ENCODE measurements at regions not wholly inside any gene's neighbourhood (a gene's known extent, or its start where the extent isn't known, plus 50 kb on each side); places are given as distances from the start of the nearest gene placed in this dataset.
"Not testable (repeated sequence)": the region's sequence is repeated elsewhere in the genome, so short reads cannot be mapped to it uniquely, and the experiment has no call there.

DNA sequence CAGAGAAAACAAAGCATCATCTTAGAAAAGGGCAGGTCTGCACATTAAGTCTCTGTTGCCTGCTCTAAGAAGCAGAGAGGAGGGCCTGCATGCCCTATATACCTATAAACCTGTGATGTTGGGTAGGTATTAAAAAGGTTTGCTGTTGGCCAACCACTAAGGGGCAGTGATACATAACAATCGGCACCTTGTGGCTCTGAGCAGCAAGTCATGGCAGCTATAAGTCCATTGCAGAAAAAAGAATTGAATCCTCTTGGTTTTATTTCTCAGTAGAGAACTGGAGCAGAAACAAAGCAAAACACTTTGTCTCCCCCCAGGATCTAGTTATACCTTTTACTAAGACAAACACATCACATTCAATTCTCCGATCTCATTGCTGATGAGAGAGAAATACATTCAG is 1364.4 kb downstream of the STIM2 start:
- no peak for DNase-seq

DNA sequence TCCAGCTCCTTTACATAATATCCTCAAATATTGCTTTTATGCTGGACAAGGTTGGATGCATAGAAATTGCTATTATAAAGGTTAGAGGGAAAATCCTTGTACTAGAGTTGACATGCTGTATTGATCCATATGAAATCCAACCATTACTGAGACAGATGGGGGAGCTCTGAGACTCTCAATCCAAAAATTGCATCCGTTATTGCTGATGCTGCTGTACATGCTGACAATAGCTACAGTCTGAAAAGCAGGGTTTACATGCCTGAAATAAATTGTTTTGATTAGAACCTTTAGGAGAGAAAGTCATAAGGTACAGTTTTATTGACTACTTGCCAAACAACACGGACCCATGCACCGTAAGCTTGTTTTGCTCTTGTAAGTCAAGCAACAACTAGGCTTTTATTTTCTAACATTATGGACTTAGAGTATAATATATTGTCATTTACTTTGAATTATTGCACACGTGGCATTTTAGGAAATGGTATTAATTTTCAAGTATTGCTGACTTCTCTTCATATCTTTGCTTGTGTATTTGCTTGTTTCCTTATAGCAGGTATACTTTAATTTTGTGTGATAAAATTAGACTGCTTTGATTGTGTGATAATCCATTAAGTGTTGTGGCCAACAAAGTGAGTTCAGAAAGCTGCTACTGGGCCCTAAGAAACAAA is 1365.2 kb downstream of the STIM2 start:
- peak; percentile 26 for DNase-seq

DNA sequence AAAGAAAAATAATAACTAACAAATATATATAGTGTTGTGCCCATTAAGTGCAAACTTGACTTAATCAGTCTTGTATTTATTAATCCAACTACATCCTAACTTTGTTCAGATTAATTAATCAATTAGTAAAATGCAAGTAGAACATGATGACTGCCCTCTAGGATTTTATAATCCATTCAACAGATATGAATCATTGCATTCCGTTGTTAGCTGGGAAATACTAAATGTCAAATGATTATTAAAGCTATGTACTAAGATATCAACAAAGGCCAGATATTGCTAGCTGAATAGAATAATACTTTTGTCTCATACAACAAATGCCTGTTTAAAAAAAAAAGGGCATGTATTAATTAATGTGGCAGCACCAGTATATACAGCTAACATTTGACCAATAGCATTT is 1366.3 kb downstream of the STIM2 start:
- no peak for DNase-seq

DNA sequence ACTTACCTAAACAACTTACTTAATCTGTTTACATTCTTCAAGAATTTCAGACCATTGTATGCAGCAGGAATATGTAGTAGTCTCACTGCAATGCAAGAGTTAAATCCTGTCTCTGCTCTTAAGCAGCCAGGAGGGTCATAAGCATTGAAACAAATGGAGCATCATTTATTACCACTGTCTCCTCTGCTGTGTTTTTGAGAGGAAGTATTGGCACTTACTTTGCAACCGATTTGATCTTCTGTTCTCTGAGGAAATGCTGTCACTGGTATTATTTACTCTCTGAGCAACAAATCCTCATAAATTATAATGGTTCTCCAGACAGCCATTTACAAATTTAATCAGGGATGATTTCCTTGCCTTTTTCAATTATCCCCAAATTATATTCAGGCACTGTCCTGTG is 1367.1 kb downstream of the STIM2 start:
- no peak for DNase-seq

DNA sequence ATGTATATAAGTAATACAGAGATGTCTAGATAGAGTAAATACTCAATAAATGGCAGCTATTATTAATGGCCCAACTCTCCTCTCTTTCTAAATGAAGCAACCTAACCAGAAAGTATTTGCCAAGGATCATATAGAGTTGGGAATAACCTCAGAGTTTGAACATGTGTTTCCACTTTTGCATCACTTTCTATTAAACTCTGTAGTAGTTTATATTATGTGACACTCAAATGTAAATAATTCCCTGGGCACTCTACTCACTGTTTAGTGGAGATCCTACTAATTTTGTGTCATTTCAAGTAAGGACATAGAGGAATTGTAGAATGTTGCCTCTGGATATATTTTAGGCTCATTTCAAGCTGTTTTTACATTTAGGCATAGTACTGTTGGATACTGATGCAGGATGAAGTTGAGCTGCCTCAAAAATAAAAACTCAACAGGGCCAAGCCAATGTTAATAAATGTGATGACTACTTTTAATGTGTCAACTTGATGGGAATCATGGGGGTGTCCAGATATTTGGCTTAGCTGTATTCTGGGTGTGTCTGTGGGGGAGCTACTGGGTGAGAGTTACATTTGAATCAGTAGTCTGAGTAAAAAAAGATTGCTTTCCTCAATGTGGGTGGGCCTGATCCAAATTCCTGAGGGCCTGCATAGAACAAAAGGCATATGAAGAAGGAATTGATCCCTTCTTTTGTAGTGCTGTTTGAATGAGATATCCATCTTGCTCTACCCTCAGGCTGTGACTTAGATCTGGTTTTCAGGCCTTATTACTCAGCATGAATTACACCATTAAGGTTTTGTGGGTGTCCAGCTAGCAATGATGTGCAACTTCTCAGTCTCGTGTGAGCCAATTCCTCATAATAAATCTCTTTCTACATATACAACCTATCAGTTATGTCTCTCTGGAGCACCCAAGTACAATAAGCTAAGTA is 1368.2 kb downstream of the STIM2 start:
- no peak for DNase-seq

DNA sequence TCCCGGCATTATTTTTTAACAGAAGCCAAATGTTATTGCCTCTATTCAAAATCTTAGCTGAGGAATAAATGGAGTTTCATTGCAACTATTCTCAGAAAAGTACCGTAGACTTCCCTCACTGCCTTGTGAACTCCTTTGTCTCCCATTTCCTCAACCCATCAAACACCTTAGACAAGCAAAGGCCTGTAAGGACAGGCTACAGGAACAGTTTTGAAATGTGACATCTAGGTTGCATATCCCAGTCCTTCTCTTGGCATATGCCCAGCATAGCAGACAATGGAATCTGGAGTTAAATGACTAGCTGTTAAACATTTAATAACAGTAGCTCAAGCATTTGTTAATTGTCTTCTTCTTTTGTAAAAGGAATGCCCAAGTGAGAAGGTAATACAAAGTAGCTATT is 1371.7 kb downstream of the STIM2 start:
- DNase-seq: no peak

DNA sequence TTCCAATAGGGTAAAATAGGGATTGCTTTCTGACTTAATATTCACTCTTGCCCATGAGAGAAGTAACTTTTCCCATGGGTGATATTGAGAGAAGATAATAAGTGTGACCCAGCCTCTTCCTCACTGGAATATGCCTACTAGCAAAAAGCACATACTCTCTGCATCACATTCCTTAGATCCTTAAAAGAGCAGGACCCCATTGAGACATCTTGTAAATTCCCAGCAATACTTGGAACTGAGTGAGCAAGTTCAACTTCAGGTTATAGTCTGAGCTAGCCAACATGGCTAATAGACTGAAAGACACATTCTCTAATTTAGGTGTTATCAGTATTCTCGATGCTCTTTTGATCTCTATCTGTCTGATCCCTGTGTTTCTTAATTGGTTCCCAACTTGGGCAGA is 1372.3 kb downstream of the STIM2 start:
- DNase-seq: no peak

DNA sequence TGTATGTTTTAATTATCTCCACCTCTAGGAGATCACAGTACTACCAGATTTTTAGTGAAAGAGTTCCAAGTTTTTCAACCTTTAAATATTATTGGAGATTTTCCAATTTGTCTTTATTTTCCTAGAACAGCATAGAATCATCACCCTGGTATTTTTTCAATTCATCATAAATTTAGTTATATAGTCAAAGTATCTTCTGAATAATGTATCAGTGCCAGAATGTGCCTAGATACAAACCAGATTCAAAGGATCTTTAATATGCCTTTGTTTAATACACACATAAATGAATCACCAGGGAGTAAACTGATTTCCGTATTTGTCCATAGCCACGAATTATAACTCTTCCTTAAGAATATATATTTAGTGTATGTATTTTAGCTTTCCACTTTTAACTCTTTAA is 1373.1 kb downstream of the STIM2 start:
- DNase-seq: no peak

DNA sequence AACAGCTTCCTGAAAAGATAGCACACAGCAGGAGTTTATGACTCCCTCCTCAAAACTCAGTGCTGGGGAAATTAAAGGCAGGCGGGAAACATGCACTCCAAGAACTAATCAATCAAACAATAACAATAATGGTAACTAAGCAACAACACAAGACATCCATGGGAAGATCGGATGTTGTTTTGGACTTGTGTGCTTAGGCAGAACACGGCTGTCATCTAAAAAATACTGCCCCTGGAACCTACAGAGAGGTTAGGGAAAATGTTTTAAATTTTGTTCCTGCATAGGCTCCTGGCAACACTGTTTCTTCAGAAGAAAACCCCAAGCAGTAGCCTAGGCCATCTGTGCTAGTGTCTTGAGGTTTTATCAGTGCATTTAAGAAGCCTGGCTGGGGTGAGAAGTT is 1378.2 kb downstream of the STIM2 start:
- no peak for DNase-seq

DNA sequence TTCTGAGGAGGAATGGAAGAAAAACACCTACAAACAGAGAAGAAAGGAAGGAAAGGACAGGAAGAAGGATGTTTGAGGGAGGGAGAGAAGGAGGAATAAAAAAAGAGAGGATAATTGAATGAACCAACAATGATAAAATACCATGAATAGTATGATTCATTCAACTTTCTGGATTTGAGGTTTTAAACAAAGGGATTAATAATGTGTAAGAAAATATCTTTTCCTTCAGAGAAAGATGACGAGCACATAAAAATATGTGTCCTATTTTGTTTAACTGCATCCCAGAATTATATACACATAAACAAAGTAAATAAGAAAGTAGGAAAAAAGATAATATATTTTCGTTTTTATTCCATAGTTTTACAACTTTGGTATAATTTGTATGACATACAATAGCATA is 1380.4 kb downstream of the STIM2 start:
- no peak for DNase-seq

DNA sequence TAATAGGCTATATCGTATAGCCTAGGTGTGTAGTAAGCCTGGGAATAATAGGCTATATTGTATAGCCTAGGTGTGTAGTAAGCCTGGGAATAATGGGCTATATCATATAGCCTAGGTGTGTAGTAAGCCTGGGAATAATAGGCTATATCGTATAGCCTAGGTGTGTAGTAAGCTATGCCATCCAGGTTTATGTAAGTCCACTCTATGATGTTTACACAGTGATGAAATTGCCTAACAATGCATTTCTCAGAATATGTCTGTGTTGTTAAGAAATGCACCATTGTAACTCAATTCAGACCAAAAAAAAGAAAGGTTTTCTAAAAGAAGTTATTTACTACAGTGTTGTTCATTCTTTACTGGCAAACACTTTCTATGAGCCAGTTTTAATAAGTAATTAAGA is 1387.2 kb downstream of the STIM2 start:
- no peak for DNase-seq

DNA sequence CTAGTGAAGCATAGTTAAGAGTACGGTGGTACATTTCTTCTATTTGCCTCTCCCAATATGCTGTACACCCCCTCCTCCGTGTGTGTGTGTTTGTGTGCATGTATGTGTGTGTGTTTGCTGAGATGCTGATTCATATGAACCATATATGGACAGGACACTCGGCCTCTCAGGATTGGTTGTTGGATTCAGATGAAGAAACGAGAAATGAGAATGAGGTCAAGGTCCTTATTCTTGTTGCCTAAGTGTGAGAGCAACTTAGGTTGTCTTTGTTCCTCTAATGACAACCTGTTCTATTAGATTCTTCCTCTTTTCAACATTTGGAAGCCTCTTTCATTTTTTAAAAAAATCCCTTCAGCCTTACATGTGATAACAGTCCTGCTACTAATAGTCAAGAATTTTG is 1387.6 kb downstream of the STIM2 start:
- DNase-seq: no peak

DNA sequence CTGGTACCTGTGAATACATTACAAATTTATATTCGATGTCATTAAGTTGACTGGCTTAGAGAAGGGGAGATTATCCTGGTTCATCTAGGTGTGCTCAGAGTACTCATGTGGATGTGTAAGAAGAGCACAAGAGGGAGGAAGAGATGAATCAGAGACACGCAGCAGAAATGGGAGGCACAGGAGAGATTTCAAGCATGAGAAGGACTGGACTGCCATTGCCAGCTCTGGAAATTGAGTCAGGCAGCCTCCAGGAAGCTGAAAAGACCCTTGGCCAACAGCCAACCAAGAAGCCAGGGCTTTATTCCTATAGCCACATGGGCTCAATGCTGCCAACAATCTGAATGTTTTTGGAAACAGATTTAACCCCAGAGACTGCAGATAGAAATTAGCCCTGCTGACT is 1390.0 kb downstream of the STIM2 start:
- DNase-seq: no peak

DNA sequence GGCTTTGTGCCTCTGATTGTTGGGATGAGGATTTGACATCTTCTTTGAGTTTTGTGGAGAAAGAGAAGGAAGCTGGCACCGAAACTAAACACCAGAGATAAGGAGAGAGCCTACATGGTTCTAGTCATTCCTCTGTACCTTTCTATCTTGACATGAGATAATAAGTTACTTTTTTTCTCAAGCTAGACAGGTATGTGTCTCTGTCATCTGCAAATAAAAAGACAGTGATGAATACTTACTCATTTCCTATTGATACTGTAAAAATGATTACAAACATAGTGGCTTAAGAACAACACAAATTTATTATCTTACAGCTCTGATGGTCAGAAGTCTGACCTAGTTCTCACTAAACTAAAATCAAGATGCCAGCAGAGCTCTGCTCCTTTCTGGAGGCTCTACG is 1391.2 kb downstream of the STIM2 start:
- no peak for DNase-seq

DNA sequence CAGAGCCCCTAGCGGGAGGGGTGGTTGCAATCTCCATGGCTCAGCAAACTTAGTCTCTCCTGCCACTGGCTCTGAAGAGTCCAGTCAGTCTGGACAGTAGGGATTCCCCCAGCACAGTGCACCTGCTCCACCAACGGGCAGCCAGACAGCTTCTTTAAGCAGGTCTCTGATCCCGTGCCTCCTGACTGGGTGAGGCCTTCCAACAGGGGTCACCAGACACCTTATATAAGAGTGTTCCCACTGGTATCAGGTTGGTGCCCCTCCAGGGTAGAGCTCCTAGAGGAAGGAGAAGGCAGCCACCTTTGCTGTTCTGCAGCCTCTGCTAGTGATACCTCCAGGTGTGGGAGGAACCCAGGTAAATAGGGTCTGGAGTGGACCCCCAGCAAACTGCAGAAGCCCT is 1393.4 kb downstream of the STIM2 start:
- DNase-seq: no peak

DNA sequence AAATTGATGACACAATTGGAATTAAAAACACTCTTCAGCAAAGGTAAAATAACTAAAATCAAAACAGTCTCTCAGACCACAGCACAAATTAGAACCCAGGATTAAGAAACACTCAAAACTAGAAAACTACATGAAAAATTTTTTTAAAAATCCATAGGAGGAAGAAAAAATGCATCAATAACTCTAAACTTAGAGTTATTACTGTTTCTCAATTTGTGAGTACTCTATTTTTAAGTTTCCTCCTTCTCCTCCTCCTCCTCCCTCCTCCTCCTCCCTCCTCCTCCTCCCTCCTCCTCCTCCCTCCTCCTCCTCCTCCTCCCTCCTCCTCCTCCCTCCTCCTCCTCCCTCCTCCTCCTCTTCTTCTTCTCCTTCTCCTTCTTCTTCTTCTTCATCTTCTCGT is 1395.7 kb downstream of the STIM2 start:
- DNase-seq: no peak

DNA sequence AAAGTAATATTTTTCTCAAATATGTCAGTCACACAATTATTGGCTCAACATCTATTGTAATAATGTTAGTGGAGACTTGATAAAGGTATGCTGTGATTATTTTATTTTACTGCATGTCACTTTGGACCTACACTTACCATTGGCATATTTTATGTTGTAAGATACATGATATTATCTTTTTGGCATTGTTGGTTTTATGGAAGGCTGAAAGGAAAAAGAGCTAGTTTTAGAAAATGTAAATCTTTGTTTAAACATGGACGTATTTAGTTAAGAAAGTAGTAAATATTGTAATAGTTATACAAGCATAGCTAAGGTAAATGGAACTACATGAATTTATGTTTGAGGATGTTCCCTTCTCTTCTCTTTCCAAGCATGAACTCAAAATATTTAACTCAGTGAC is 1399.3 kb downstream of the STIM2 start:
- DNase-seq: no peak

DNA sequence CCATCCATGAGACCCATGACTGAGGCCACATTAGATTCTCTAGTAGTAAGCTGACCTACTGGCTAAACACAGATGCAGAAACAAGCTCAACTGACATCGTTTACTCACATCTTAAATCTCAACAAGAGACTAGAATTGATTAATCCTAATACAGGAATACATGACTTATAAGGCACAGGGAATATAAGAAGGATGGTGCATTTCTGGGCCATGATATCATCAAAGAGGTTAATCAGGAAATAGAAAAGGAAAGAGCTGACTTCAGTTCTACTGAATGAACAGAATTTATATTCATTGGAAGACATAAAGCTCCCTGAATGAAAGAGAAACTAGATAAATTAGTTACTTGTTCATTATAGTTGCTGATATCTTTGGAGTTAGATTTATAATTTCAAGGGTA is 1406.5 kb downstream of the STIM2 start:
- DNase-seq: no peak

DNA sequence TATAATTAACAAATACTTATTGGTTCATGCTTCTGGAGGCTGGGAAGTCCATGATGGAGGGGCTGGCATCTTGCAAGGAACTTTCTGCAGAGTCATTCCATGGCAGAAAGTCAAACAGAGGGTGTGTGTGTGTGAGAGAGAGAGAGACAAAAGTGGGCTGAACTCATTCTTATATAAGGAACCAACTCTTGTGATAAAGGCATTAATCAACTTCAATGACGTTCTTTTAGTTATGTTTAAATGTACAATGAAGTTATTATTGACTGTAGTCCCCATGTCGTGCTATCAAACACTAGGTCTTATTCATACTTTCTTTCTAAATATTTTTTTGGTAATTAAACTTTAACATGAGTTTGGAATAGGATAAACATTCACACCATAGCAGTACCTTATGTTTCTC is 1408.8 kb downstream of the STIM2 start:
- no peak for DNase-seq

DNA sequence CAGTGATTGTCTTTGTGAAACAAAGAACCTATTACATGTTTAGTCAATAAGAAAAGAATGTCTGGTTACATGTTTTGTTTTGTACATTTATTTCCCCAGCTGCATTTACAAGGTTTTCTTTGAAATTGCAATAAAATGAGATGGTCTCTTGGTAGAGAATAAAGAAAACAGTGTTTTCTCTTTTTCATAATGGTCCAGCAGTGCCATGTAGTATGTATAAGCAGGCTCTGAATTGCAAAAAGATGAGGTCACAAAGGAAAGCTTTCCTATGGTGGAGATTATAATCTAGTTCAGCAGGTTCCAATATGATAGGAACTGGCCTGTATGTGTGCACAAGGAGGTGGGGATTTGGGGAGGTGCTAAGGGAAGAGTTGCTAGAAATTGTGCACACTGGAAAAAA is 1417.3 kb downstream of the STIM2 start:
- no peak for DNase-seq

DNA sequence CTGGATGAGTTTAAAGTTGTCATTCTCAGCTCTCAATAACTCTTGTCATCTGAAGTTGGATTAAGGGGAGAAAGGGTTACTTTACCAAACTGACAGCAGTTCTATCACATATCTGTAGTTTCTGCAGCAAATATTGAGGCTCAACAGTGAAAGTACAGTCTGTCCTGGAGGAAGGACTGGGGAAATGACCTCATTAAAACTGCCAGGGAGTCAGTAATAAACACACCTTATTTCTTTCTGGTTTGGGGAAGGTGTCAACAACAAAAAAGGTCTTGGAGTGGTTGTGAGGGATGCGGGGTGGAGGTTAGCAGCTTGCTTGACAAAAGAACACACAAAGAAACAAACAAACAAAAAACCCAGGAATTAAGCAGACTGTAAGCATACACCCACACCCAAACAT is 1418.0 kb downstream of the STIM2 start:
- DNase-seq: no peak

DNA sequence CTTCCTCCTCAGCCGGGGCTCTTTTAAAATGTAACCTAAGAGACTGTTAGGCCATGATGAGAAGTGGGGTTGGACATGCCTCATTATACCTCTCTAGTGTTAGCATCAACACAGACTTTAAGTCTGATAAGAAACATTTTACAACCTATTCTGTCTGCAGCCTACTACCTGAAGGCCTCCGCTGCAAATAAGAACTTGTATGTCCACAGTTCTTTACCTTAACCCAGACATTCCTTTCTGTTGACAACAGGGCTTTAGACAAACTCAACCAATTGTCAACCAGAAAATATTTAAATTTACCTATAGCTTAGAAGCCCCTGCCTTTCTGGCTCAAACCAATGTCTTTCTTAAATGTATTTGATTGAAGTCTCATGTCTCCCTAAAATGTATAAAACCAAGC is 1418.6 kb downstream of the STIM2 start:
- DNase-seq: no peak

DNA sequence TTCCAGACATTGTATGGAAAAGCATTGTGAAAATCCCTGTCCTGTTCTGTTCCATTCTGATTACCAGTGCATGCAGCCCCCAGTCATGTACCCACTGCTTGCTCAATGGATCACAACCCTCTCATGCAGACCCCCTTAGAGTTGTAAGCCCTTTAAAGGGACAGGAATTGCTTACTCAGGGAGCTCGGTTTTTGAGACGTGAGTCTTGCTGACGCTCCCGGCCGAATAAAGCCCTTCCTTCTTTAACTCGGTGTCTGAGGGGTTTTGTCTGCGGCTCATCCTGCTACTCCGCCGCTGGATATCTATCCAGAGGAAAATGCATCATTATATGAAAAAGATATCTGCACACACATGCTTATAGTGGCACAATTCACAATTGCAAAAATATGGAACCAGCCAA is 1425.6 kb downstream of the STIM2 start:
- not testable (repeated sequence) for DNase-seq

DNA sequence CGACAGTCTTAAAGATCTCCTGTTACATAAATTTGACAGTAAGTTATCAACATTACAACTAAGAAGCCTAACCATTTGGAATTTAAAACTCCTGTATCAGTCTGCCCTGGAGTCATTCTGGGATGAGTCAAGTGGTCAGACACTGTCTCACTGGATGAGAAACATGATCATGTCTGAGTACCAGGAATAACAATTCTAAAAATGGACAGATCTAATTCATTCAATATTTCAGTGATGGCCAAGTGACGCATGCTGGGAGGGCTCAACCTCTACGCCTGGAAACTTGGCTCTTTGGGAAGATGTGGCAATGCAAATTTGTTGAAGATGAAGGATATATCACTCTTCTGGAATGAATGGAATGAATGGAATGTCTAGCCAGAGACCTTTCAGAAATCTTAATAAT is 1427.2 kb downstream of the STIM2 start:
- DNase-seq: peak; percentile 42
